NT2/D1 (cell line): ENCODE measurements at regions not wholly inside any gene's neighbourhood (a gene's known extent, or its start where the extent isn't known, plus 50 kb on each side); places are given as distances from the start of the nearest gene placed in this dataset.

ENCODE experiments used
- YY1 ChIP-seq: IDR thresholded peaks from 2 replicates; pipeline ENCODE4 v1.6.1; 2011; ENCODE audit not compliant: insufficient read length, insufficient read depth
- ZNF274 ChIP-seq: IDR thresholded peaks from 2 replicates; pipeline ENCODE4 v1.6.1; 2011; ENCODE audit warnings: mild to moderate bottlenecking, low read depth, low read length

- TF ChIP-seq ZNF274 (no peak), YY1 (no peak)
Measured at GRCh38 chr10:28130267-28130666, 131.4 kb upstream of the ODAD2 start.
